NCI-H2171 treated with DMSO at 0.1 percent for 48 hours (cell line): ENCODE measurements at regions not wholly inside any gene's neighbourhood (a gene's known extent, or its start where the extent isn't known, plus 50 kb on each side); places are given as distances from the start of the nearest gene placed in this dataset.
A peak's percentile ranks its signal among the peaks of the same experiment; 100 is the strongest.
"Not testable (repeated sequence)": the region's sequence is repeated elsewhere in the genome, so short reads cannot be mapped to it uniquely, and the experiment has no call there.

Source experiments
- DNase-seq: peaks from one replicate; lab custom pipeline; 2025; lab: John Stamatoyannopoulos, UW

- DNase-seq, result peak; percentile 6
Measured at GRCh38 chr21:27519361-27519760, 552.5 kb upstream of the ADAMTS5 start.

GRCh38 chr21:27517177-27517576, 550.3 kb upstream of the ADAMTS5 start:
- not testable (repeated sequence) for DNase-seq

GRCh38 chr21:27515676-27516075, 548.8 kb upstream of the ADAMTS5 start:
- no peak for DNase-seq

- DNase-seq, result no peak
Measured at GRCh38 chr21:27513825-27514224, 546.9 kb upstream of the ADAMTS5 start.

GRCh38 chr21:27513016-27513415, 546.1 kb upstream of the ADAMTS5 start:
- peak; percentile 30 for DNase-seq

GRCh38 chr21:27511233-27511632, 544.3 kb upstream of the ADAMTS5 start:
- DNase-seq, result no peak

GRCh38 chr21:27507695-27508094, 540.8 kb upstream of the ADAMTS5 start:
- DNase-seq, result no peak

GRCh38 chr21:27505516-27505915, 538.6 kb upstream of the ADAMTS5 start:
- no peak for DNase-seq

GRCh38 chr21:27502801-27503200, 535.9 kb upstream of the ADAMTS5 start:
- DNase-seq, result no peak

- no peak for DNase-seq
Measured at GRCh38 chr21:27498025-27498424, 531.1 kb upstream of the ADAMTS5 start.

- DNase-seq, result no peak
Measured at GRCh38 chr21:27495836-27496235, 528.9 kb upstream of the ADAMTS5 start.

GRCh38 chr21:27493542-27493941, 526.7 kb upstream of the ADAMTS5 start:
- DNase-seq, result no peak

- DNase-seq, result no peak
Measured at GRCh38 chr21:27487676-27488075, 520.8 kb upstream of the ADAMTS5 start.

GRCh38 chr21:27480841-27481261, 514.0 kb upstream of the ADAMTS5 start:
- no peak for DNase-seq

- DNase-seq, result no peak
Measured at GRCh38 chr21:27477296-27477695, 510.4 kb upstream of the ADAMTS5 start.

GRCh38 chr21:27476696-27477095, 509.8 kb upstream of the ADAMTS5 start:
- no peak for DNase-seq

GRCh38 chr21:27475363-27475955, 508.6 kb upstream of the ADAMTS5 start:
- no peak for DNase-seq

GRCh38 chr21:27467366-27467765, 500.5 kb upstream of the ADAMTS5 start:
- DNase-seq, result no peak

- no peak for DNase-seq
Measured at GRCh38 chr21:27466140-27466539, 499.3 kb upstream of the ADAMTS5 start.

GRCh38 chr21:27464648-27465047, 497.8 kb upstream of the ADAMTS5 start:
- no peak for DNase-seq

- no peak for DNase-seq
Measured at GRCh38 chr21:27462726-27463125, 495.8 kb upstream of the ADAMTS5 start.

- no peak for DNase-seq
Measured at GRCh38 chr21:27454234-27454633, 487.3 kb upstream of the ADAMTS5 start.

GRCh38 chr21:27451116-27451515, 484.2 kb upstream of the ADAMTS5 start:
- no peak for DNase-seq

GRCh38 chr21:27450216-27450615, 483.3 kb upstream of the ADAMTS5 start:
- no peak for DNase-seq

GRCh38 chr21:27448960-27449359, 482.1 kb upstream of the ADAMTS5 start:
- no peak for DNase-seq
